DLD1 (cell line): ENCODE measurements at regions not wholly inside any gene's neighbourhood (a gene's known extent, or its start where the extent isn't known, plus 50 kb on each side); places are given as distances from the start of the nearest gene placed in this dataset.

Experiments
- in situ Hi-C: cut with HindIII; loops from 2 replicates; pipeline ENCODE4 v1.10.0; 2017; ENCODE audit warnings: low sequenced_read_pairs

DNA sequence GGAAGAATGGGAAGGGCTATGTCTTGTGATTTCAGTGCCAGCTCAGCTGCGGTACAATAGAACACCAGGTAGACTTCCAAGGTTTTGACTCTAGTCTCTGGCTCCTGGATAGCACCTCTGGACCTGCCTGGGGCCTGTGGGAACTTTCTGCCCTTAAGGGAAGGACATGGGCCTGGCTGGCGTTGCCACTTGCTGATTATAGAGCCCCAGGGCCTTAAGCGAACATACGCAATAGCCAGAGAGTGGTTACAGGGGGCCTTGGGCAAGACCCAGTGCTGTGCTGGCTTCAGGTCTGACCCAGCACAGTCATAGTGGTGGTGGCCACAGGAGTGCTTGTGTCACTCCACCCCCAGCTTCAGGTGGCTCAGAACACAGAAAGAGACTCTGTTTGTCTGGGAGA is 131.1 kb upstream of the COL21A1 start:
- in situ Hi-C loops = no loop called here

DNA sequence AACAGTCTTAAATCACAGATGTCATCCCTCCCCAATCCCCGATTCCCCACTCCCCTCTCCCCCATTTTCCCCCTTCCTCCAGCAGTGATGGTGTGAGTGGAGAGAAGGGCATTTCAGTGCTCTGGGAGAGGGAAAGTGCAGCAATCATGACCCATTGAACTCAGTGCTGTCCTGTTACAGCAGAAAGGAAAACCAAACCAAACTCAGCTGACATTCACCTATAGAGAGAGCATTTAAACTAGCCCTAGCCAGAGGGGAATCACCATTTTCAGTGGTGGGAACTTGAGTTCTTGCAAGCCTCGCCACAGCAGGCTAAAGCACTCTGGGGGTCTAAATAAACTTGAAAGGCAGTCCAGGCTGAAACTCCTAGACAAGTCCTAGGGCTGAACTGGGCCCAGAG is 129.9 kb upstream of the COL21A1 start:
- in situ Hi-C loops = no loop called here

DNA sequence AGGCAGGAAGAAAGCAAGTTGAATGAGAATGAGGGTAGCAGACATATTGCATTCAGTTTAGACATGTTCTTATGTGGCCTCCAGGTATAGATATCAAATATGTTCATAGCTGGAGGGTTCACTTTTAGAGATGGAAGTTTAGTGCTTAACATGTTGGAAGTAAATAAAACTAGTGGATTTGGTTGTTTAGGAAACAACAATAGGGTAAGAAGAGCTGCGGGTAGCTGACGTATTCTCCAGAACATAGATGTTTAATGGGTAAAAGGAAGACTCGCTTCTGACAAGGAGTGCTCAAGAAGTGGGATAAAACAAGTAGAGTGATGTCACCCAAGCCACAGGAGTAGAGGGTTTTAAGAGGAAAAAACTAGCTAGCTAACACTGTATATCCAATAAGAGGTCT is 128.4 kb upstream of the COL21A1 start:
- in situ Hi-C loops = no loop called here

DNA sequence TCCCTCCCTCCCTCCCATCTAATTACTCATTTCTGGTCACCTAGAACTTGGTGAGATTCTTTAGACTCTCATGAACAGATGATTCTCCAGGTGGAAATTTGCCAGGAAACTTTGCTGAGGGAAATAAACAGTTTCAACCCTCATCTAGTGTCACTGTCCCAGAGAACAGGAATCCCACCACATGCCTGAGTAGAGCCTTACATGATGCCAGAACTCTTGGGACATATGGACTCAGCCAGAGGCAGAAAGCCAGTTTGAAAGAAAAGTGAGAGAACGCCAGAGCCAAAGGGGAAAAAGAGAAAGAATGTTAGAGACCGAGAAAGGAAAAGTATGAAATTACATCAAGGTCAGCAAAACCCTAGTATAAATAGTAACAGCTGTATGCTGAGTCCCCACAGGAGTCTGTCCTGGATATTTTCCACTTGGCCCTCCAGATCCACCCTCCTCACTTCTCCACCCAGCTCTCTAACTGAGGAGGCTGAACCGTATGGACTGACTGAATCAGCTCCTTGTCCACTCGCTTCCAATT is 127.5 kb upstream of the COL21A1 start:
- in situ Hi-C loops = loop anchor here (25.0 kb wide), 1 partner anchor 237 kb away; no protein-coding TSS in a partner anchor

DNA sequence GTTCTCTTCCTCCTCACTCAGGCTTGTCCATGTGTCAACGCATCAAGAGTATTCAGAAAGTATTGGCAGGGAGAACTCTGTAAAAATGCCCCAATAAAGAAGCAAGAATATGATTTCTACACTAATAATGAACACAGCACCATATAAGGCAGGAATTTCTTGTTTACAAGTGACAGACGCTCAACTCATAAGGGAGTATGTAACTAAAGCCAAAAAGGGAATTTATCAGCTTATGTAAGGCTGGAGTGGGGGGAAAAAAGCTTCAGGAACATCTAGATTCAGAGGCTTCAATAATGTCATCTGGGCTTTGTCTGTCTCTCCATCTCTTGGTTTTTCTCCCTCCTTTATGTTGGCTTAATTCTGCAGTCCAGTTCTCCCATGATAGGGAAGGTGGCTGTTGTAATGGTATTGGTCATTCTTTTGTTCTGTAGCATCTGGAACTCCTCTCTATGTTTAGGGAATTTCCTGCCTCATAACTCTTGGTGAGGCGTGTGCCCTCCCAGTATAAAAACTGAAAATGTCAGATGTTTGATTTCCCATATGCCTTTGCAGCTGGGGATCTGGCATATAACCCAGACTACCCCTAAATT is 125.1 kb upstream of the COL21A1 start:
- in situ Hi-C loops = loop anchor here (25.0 kb wide), 1 partner anchor 240 kb away; no protein-coding TSS in a partner anchor

DNA sequence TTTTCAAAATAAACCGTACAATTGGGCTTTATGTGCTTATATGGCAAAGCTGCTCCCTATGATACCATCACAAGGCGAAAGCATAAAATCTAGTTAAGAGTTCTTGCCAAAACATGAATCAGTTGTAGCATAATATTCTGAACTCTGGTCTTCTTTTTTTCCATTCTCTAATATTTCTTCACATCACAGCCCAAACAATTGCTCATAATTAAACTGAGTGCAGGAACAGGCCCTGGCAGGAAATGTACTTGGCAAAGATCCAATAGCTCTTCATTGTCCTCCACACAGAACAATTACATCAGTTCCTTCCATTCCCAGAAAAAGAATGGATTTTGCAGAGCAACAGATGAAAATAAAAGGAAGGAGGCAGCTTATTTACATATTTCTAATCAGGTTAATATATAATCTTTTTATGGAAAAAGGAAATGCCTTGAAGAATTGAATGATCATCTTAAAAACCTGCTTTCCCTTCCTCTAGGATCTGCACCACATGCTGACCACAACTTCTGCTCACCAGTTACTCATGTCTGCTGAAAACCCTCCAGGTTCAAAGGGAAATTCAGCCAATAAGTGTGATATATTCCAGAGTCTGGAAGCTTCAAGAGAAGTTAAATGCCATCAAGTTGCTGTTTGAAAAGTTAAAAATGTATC is 123.3 kb upstream of the COL21A1 start:
- in situ Hi-C loops = loop anchor here (25.0 kb wide), 1 partner anchor 242 kb away; no protein-coding TSS in a partner anchor

DNA sequence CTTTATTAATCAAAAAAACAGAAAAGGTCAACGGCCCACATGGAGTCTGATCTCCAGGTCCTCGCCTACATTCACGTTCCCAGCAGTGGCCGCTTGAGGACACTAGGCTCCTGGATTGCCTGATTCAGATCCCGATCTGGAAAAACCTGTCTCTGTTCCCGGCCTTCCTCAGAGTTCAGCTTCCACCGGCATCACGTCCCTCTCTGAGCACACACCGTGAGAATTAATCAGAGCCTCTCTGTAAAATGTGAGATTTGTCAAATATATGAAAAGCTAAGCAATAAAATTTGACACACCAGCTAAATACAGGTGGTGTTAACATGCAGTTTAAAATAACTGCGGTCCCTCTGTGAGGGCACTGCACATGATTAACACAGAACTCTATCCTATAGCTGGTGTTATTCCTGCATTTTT is 122.8 kb upstream of the COL21A1 start:
- in situ Hi-C loops = loop anchor here (25.0 kb wide), 1 partner anchor 242 kb away; no protein-coding TSS in a partner anchor

DNA sequence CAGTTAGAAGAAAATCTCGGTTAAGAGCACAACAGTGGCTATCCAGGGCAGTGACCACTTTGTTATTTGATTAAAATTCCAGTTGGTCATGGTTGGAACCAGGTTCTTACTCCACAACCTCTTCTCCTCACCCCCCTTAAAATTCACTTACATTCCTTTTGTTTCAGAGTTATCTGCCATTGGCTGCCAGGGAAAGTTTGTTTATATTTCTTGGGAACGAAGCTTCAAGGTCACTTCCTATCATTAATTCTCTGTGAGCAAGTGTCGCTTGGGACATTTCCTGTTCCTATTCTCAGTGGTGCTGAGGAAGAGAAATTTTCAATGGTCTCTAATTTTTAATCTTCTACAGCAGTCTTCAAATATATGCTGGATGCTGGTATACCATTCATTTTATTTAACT is 121.1 kb upstream of the COL21A1 start:
- in situ Hi-C loops = loop anchor here (25.0 kb wide), 1 partner anchor 244 kb away; no protein-coding TSS in a partner anchor

DNA sequence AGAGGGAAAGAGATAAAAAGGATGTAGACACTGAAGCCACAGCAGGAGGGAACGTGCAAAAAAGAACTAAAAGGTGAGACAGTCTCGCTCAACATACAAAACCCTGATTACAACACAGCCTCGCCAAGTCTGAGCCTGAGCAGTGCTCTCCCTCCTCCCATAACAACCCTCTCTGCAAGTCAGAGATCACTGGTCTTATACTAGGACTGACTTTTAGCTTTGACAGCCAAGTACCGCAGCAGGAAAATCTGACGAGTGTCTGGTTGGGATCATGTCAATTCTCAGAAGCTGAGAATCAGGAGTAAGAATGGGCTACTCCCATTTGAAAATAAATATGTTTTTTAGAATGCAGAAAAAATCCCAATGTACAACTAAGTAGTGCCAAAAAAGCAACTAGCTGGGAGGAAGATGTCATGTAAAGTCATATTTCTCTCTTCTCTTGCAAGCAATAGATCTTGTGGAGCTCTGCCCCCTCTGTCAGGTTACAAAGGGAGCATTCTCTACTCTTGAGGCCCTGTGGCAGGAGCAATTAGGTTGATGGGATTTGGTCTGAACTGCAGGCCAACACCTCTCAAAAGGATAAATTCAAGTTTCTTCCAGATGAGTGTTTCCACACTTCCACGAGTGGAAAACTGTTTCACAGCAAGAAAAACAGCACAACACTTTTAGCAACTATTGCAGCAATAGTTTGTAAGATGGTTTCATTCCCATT is 118.9 kb upstream of the COL21A1 start:
- in situ Hi-C loops = loop anchor here (25.0 kb wide), 1 partner anchor 246 kb away; no protein-coding TSS in a partner anchor

DNA sequence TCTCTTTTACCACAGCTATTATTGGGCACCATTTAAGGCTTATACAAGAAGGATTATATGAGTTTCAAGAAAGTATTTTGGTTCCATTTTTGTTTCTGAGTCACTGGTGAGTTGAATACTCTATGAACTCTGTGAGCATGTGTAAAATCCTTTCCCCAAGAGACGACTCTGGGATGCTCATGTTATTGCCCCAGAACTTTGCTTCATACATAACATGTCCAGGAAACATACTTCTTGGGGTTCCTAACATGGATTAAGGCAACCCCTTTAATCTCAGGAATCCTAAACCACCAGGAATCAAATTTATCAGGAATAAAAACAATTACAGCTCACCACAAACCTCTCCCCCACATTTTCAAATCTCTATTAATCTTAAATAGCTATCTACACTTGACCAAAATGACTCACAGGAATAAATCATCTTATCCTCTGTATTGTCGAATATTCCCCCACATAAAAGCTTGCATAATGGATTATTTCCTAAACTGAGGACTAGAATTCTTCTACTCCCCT is 117.5 kb upstream of the COL21A1 start:
- in situ Hi-C loops = loop anchor here (25.0 kb wide), 1 partner anchor 247 kb away; no protein-coding TSS in a partner anchor

DNA sequence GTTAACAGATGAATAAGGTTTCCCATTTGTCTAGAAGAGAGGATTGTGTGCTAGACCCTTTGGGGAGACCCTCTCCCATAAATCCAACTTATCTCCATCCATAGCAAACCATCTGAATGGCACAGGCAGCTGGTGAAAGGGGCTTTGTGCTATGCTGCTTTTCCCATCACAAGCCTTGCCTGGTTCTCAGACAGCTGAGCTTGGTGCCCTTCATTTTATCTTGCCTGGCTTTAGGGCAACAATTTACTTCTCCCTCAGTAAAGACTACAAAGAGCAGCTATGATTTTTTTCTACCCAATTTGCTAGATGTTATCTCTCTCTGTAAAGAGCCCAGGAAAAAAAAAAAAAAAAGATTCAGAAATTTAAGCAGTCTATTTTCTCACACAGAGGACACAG is 117.0 kb upstream of the COL21A1 start:
- in situ Hi-C loops = loop anchor here (25.0 kb wide), 1 partner anchor 248 kb away; no protein-coding TSS in a partner anchor

DNA sequence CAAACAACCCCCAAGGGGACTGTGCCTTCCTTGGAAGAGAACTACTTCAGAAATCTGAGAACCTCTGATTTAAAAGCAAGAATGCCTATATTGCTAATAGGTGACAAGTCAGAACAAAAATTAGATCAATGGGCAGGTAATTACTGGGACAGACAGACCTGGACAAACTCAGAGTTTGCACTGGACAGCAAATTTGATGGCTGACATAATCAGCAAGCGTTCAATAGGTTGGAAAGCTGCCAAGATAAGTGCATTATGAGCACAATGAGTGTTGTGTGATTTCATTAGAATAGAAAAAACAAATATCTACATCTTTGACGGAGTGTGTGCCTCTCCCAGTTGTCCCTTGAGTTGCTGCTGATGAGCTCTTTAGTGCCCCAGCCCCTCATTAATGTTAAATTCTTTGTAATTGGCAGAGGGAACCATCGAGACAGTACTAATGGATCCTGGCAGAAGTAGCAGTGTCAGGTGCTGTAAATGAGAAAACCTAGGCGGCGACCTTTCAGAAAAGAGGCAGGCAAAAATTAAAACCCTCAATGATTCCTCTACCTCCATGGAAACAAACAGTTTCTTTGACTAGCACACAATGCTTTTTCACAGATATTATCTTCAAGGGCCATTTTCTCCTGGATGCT is 116.5 kb upstream of the COL21A1 start:
- in situ Hi-C loops = loop anchor here (25.0 kb wide), 1 partner anchor 248 kb away; no protein-coding TSS in a partner anchor

DNA sequence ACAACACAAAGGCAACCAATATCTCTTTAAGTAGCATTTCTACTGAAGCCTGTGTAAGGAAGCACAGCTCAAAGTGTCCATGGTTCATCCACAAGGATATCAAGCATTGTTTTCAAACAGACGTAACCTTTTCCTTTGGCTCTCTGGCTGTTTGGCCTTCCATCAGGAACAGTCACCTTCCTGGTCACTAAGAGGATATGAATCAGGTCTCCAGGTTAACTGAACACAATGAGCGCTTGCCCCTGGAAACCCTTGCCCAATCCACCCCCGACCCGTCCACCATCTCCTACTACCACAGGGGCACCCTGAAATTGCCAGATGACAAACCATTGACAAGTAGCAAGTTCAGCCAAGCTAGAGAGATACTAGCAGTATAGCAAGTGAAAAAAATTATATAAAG is 114.4 kb upstream of the COL21A1 start:
- in situ Hi-C loops = loop anchor here (25.0 kb wide), 1 partner anchor 250 kb away; no protein-coding TSS in a partner anchor

DNA sequence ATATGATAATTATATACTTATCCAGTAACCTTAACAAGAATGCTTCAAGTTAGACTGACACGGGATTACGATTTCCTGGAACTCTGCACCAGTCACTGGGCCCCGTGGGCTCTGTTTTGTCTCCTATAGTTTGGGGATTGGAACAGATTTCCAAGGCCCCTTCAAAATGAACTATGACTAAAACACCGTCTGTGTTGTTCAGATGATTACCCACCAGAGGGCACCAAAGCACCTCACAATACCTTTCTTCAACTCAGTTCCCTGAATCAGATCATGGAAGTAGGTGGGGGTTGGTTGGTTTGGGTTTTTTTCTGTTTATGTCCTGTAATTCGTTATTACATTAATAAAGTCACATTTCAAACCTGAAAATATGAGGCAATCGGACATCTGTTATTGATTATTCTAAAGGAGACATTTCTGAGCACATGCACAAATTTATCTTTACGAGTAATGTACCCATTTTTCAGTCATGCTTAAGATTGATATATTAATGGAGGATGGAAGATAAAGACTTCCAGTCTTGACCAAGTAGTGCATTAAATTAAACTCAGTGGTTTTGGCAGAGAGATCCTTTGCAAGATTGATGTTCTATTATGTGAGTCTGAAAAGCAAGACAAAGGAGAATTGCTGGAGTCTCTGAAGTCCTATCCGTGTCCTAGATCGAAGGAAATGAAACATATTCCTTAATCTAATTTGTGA is 112.0 kb upstream of the COL21A1 start:
- in situ Hi-C loops = loop anchor here (25.0 kb wide), 1 partner anchor 253 kb away; no protein-coding TSS in a partner anchor

DNA sequence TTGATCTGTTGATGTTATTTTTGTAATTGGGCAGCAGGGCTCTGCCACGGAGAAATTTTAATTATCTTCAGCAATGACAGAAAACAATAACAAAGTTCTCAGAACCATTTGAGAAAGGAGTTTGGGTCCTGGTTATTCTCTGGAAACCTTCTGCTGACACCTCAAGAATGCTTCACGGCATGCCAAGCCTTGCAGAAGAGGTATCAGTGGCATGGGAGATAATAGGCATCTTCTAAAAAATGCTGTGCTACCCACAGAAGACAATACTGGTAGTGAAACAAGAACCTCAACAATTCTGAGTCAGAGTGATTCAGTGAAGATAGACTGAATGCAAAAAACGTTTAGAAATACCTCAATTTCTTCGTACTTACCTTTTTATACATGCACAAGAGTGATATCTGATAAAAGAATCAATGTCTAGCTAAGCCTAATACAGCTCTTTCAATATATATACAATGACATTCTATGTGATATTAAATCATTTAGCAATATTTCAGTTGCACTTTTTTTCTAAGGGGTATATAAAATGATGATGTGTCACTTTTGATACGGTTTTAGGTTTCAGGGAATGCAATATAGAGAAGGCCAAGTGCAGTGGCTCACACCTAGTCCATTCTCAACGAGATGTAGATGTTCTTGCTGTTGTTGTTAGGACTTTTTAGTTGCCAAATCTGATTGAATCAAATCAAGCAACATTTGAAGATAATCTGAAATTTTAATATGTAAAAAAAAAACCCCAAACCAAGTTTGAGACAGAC is 110.4 kb upstream of the COL21A1 start:
- in situ Hi-C loops = loop anchor here (25.0 kb wide), 1 partner anchor 255 kb away; no protein-coding TSS in a partner anchor

DNA sequence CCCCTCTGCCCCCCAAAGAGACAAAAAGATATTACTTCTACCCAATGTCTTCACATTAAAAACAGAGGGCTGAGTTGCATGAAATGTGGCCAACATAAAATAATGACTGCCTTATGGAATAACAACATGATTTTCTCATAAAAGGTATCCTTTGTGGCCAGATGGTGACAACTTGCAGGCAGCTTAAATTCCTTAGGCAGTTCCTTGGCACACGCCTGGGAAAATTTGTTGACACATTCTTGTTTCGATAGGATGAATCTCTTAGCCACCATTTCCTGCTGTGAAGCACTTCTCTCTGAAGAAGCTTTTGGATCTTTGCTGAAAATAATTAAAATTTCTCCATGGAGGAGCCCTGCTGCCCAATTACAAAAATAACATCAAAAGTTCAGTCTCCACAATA is 109.0 kb upstream of the COL21A1 start:
- in situ Hi-C loops = loop anchor here (25.0 kb wide), 1 partner anchor 256 kb away; no protein-coding TSS in a partner anchor

DNA sequence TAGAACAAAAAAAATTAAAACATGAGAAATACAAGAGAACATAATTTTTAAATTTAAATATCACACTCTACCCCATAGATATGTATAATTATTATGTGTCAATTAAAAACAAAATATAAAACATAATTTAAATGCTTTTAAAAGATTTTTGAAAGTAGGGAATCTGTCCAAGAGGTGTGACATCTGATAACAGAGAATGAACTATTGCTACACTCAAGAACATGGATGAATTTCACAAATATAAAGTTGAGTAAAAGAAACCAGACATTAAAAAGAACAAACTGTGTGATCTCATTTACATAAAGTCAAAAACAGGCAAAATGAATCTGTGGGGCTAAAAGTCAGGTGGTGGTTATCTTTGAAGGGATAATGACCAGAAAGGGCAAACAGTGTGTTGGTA is 106.5 kb upstream of the COL21A1 start:
- in situ Hi-C loops = loop anchor here (25.0 kb wide), 1 partner anchor 258 kb away; no protein-coding TSS in a partner anchor

DNA sequence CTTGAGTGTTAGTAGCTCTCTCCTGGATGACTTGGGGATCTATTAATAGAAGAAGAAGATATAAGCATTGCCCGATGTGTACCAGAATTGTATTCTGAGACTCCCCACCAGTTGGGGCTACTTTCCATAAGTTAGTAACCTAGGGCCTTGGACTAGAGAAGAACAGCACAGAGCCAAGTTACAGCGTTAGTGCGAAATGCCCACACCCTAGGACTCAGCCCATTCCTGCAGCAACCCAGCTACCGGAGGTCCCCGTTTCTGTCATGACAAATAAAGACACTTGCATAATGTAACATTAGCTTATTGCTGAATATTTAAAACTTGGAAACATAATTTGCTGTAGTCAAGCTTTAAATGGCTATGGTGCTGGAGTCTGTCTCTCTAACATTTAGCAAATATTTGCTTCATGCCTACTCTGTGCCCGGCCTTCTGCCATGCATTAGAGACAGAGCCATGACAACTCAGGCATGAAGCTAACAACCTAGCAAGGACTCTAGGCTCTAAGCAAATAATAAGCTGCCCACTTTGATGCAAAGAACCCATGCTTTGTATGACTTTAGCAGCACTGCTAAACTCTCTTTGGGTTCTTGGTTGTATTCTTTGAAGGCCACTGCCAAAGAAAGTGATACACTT is 103.4 kb upstream of the COL21A1 start:
- in situ Hi-C loops = loop anchor here (25.0 kb wide), 1 partner anchor 262 kb away; no protein-coding TSS in a partner anchor
